WTC11 (cell line): ENCODE measurements at regions not wholly inside any gene's neighbourhood (a gene's known extent, or its start where the extent isn't known, plus 50 kb on each side); places are given as distances from the start of the nearest gene placed in this dataset.

Experiments
- ATAC-seq: fragments of 200-7000 bp; cut with Tn5 transposase; 2 replicates; pipeline ENCODE4 v1.10.0; 2021; ENCODE audit warnings: mild to moderate bottlenecking, moderate library complexity
- CTCF ChIA-PET: fragments of 300-600 bp; sonication (Branson Sonifier 250); formaldehyde crosslinking; loops from one replicate; lab custom pipeline; 2021; ENCODE audit warnings: antibody characterized with exemption; lab: Charles Lee
- POLR2A ChIA-PET: fragments of 350-600 bp; sonication (Branson Sonifier 250); formaldehyde crosslinking; loops from one replicate; lab custom pipeline; 2021; ENCODE audit warnings: antibody characterized with exemption; lab: Charles Lee
- DNase-seq: peaks from one replicate; pipeline ENCODE4 v3.0.0; 2021; ENCODE audit warnings: low spot score
- H3K27ac Mint-ChIP-seq: 2 replicates; pipeline ENCODE4 v1.8.0; 2021; ENCODE audit warnings: mixed read lengths
- H3K27me3 Mint-ChIP-seq: 2 replicates; pipeline ENCODE4 v1.8.0; 2021; ENCODE audit warnings: low read depth, mild to moderate bottlenecking, moderate library complexity, mixed read lengths
- H3K36me3 Mint-ChIP-seq: 2 replicates; pipeline ENCODE4 v1.8.0; 2021; ENCODE audit warnings: mixed read lengths
- H3K4me1 Mint-ChIP-seq: 2 replicates; pipeline ENCODE4 v1.8.0; 2022; ENCODE audit warnings: mixed read lengths
- H3K4me3 Mint-ChIP-seq: 2 replicates; pipeline ENCODE4 v1.8.0; 2021; ENCODE audit warnings: mild to moderate bottlenecking, moderate library complexity, mixed read lengths
- H3K9me3 Mint-ChIP-seq: 2 replicates; pipeline ENCODE4 v1.8.0; 2021; ENCODE audit warnings: mixed read lengths
- AR ChIP-seq: fragments of 250-450 bp; sonication (Bioruptor Pico); IDR thresholded peaks from 2 replicates; pipeline ENCODE4 v1.9.0; 2021; ENCODE audit warnings: mild to moderate bottlenecking
- ATF1 ChIP-seq: sonication (generic); formaldehyde crosslinking; IDR thresholded peaks from 2 replicates; pipeline ENCODE4 v1.8.1; 2023; ENCODE audit warnings: mild to moderate bottlenecking, moderate library complexity, missing genetic modification reagents
- ELF4 ChIP-seq: sonication (generic); formaldehyde crosslinking; IDR thresholded peaks from 2 replicates; pipeline ENCODE4 v1.8.1; 2022; ENCODE audit warnings: low read depth, mild to moderate bottlenecking, moderate library complexity, missing genetic modification reagents
- FOXK1 ChIP-seq: sonication (generic); formaldehyde crosslinking; IDR thresholded peaks from 2 replicates; pipeline ENCODE4 v1.8.0; 2022; ENCODE audit warnings: mild to moderate bottlenecking, moderate library complexity, missing genetic modification reagents
- HMGXB4 ChIP-seq: sonication (generic); formaldehyde crosslinking; IDR thresholded peaks from 2 replicates; pipeline ENCODE4 v1.8.1; 2023; ENCODE audit warnings: mild to moderate bottlenecking, moderate library complexity, missing genetic modification reagents
- IRF2 ChIP-seq: sonication (generic); formaldehyde crosslinking; IDR thresholded peaks from 2 replicates; pipeline ENCODE4 v1.8.0; 2022; ENCODE audit warnings: low read depth, missing genetic modification reagents, borderline replicate concordance
- NFE2L1 ChIP-seq: sonication (generic); formaldehyde crosslinking; IDR thresholded peaks from 2 replicates; pipeline ENCODE4 v1.8.1; 2023; ENCODE audit warnings: missing genetic modification reagents
- OVOL2 ChIP-seq: fragments of 250-450 bp; sonication (Bioruptor Pico); IDR thresholded peaks from 2 replicates; pipeline ENCODE4 v1.9.0; 2021; ENCODE audit warnings: mild to moderate bottlenecking, borderline replicate concordance
- SMAD4 ChIP-seq: sonication (generic); formaldehyde crosslinking; IDR thresholded peaks from 2 replicates; pipeline ENCODE4 v1.8.0; 2022; ENCODE audit warnings: mild to moderate bottlenecking, missing genetic modification reagents
- TEAD4 ChIP-seq: sonication (generic); formaldehyde crosslinking; IDR thresholded peaks from 2 replicates; pipeline ENCODE4 v1.8.0; 2022; ENCODE audit warnings: mild to moderate bottlenecking, missing genetic modification reagents
- ZNF138 ChIP-seq: sonication (generic); formaldehyde crosslinking; conservative IDR thresholded peaks from 2 replicates; pipeline ENCODE4 v1.8.1; 2022; ENCODE audit warnings: mild to moderate bottlenecking, moderate library complexity, missing genetic modification reagents
- ZNF423 ChIP-seq: fragments of 250-450 bp; sonication (Bioruptor Pico); IDR thresholded peaks from 2 replicates; pipeline ENCODE4 v2.1.2; 2022; ENCODE audit warnings: mild to moderate bottlenecking, moderate library complexity
- ZNF425 ChIP-seq: fragments of 250-450 bp; sonication (Bioruptor Pico); conservative IDR thresholded peaks from 2 replicates; pipeline ENCODE4 v1.9.0; 2021; ENCODE audit warnings: mild to moderate bottlenecking
- ZSCAN18 ChIP-seq: fragments of 250-450 bp; sonication (Bioruptor Pico); IDR thresholded peaks from 2 replicates; pipeline ENCODE4 v2.1.2; 2022; ENCODE audit warnings: mild to moderate bottlenecking, moderate library complexity
- TF ChIP-seq, protein P1 (sequence below): sonication (generic); formaldehyde crosslinking; IDR thresholded peaks from 2 replicates; pipeline ENCODE4 v1.8.1; 2023; ENCODE audit warnings: mild to moderate bottlenecking, missing genetic modification reagents
- TF ChIP-seq, protein P2 (sequence below): sonication (generic); formaldehyde crosslinking; IDR thresholded peaks from 2 replicates; pipeline ENCODE4 v1.8.0; 2022; ENCODE audit warnings: mild to moderate bottlenecking, missing genetic modification reagents
- TF ChIP-seq, protein P3 (sequence below): sonication (generic); formaldehyde crosslinking; IDR thresholded peaks from 2 replicates; pipeline ENCODE4 v1.8.0; 2022; ENCODE audit warnings: mild to moderate bottlenecking, missing genetic modification reagents
- TF ChIP-seq, protein P4 (sequence below): sonication (generic); formaldehyde crosslinking; IDR thresholded peaks from 2 replicates; pipeline ENCODE4 v1.8.1; 2023; ENCODE audit warnings: mild to moderate bottlenecking, missing genetic modification reagents, moderate library complexity

DNA sequence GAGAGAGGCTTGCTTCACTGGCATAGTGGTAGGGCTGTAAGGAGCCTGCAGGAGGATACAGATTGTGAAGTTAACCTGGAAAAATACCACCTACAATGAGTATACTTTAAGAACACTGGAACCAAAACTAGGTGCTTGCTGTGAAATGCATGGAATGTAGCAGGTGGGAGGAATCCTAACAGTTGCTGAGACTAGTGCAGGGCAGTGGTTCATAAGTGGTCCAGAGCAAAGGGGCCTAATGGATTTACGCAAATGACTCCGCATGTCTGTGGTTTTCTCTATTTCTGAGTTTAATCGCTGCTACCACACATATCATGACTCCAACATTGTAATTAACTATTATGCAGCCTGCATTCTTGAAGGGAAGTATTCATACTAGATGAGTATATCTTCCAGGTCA is 218.4 kb downstream of the CHRM2 start (continued):
- TF ChIP-seq ZNF425 (no peak), ATF1 (no peak), AR (CRISPR knock-in tag) (no peak), ZSCAN18 (CRISPR knock-in tag) (no peak), ELF4 (CRISPR knock-in tag) (no peak), OVOL2 (no peak)
- TF ChIP-seq, protein P1, sequence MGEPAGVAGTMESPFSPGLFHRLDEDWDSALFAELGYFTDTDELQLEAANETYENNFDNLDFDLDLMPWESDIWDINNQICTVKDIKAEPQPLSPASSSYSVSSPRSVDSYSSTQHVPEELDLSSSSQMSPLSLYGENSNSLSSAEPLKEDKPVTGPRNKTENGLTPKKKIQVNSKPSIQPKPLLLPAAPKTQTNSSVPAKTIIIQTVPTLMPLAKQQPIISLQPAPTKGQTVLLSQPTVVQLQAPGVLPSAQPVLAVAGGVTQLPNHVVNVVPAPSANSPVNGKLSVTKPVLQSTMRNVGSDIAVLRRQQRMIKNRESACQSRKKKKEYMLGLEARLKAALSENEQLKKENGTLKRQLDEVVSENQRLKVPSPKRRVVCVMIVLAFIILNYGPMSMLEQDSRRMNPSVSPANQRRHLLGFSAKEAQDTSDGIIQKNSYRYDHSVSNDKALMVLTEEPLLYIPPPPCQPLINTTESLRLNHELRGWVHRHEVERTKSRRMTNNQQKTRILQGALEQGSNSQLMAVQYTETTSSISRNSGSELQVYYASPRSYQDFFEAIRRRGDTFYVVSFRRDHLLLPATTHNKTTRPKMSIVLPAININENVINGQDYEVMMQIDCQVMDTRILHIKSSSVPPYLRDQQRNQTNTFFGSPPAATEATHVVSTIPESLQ (CRISPR knock-in tag) = no peak

- ATAC-seq (no peak), DNase-seq (no peak)
- H3K27ac Mint-ChIP-seq = no peak overlapping the region
- H3K27me3 Mint-ChIP-seq = no peaks in the 10 kb centered on the region
- ChIA-PET POLR2A (no interaction called here), CTCF (no interaction called here)
- peaks cover 4% of the 10 kb centered on the region; the same call in 1 of the 2 replicates for H3K4me1 Mint-ChIP-seq
- H3K4me3 Mint-ChIP-seq = no peak overlapping the region
- no peaks in the 10 kb centered on the region for H3K9me3 Mint-ChIP-seq
- no peaks in the 10 kb centered on the region for H3K36me3 Mint-ChIP-seq
- TF ChIP-seq ZNF138 (CRISPR knock-in tag) = no peak
- no peak for TF ChIP-seq ATF1
- no peak for TF ChIP-seq TEAD4 (CRISPR knock-in tag)
- TF ChIP-seq SMAD4 (CRISPR knock-in tag) = no peak
- no peak for TF ChIP-seq IRF2 (CRISPR knock-in tag)
- no peak for TF ChIP-seq FOXK1
- TF ChIP-seq, protein P2, sequence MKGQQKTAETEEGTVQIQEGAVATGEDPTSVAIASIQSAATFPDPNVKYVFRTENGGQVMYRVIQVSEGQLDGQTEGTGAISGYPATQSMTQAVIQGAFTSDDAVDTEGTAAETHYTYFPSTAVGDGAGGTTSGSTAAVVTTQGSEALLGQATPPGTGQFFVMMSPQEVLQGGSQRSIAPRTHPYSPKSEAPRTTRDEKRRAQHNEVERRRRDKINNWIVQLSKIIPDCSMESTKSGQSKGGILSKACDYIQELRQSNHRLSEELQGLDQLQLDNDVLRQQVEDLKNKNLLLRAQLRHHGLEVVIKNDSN (CRISPR knock-in tag) = no peak
- no peak for TF ChIP-seq NFE2L1 (CRISPR knock-in tag)
- no peak for TF ChIP-seq ZNF425
- TF ChIP-seq, protein P3, sequence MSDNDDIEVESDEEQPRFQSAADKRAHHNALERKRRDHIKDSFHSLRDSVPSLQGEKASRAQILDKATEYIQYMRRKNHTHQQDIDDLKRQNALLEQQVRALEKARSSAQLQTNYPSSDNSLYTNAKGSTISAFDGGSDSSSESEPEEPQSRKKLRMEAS (CRISPR knock-in tag) = no peak
- no peak for TF ChIP-seq ZNF423
- no peak for TF ChIP-seq ZSCAN18 (CRISPR knock-in tag)
- no peak for TF ChIP-seq HMGXB4 (CRISPR knock-in tag)
- TF ChIP-seq, protein P4, sequence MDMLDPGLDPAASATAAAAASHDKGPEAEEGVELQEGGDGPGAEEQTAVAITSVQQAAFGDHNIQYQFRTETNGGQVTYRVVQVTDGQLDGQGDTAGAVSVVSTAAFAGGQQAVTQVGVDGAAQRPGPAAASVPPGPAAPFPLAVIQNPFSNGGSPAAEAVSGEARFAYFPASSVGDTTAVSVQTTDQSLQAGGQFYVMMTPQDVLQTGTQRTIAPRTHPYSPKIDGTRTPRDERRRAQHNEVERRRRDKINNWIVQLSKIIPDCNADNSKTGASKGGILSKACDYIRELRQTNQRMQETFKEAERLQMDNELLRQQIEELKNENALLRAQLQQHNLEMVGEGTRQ (CRISPR knock-in tag) = no peak
Measured at GRCh38 chr7:137084607-137085380, 216.3 kb downstream of the CHRM2 start.
